IPS-NIHi7 (cell line): ENCODE measurements at regions not wholly inside any gene's neighbourhood (a gene's known extent, or its start where the extent isn't known, plus 50 kb on each side); places are given as distances from the start of the nearest gene placed in this dataset.
A peak's percentile ranks its signal among the peaks of the same experiment; 100 is the strongest.

Source experiments
- DNase-seq: peaks from one replicate; pipeline ENCODE4 v3.0.0; 2012; ENCODE audit warnings: mixed read lengths; ENCODE audit errors: extremely low spot score

- DNase-seq: peak; percentile 60
Observed at GRCh38 chr2:219998107-219998506, 370.7 kb downstream of the SLC4A3 start.

GRCh38 chr2:219998714-219999227, 371.3 kb downstream of the SLC4A3 start:
- peak; percentile 29 for DNase-seq

DNA sequence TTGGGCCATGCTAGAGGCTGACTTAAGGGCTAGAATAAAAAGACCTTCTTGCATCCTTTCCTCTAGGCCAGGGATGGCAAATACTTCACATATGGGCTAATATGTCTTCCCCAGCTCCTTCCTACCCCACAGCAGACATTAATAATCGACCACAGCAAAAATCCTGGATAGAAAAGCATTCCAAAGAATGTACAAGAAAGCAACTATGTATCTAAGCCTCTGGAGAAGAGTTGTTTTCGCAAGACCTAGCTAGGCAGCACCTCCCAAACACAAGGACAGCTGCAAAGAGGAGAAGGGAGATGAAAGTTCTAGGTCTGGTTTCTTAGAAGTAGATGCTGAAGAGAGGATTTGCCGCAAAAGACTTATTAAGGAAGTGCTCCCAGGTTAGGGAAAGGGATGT, 372.6 kb downstream of the SLC4A3 start:
- no peak for DNase-seq

DNA sequence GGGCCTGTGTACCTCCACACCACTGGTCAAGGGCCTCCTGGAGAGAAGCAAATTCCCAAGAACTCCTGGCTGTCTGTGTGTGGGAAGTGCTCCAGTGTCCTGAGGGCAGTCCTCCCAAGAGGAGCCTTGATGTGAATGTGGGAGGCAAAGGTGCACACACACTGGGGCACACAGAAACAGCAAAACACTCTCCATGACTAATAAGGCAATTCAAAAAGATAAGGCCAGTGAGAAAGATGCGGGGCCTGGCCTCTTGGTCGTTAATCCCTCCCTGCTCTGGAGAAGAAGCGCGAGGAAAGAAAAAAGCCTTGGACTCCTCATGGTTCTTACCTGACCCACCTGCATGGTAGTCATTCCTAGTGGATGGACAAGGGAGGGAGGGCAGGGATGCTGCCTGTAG, 373.2 kb downstream of the SLC4A3 start:
- no peak for DNase-seq

DNA sequence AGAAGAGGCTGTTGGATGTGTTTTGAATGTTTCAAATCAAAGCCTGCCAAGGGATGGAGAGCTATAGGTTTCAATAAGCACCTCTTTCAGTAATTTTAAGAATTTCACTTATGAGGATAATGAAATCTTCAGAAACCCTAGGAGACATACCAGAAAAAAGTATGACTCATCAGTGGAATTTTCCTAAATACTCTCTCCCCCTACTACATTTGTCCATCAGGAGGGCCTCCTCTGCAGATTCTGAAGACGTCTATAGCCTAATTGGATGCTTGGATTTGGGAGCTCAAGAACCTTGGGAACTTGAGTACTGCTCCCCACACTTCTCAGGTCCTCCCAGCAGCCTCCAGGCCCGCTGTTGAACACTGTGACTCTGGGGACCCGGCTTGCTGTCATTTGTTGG, 374.3 kb downstream of the SLC4A3 start:
- no peak for DNase-seq

DNA sequence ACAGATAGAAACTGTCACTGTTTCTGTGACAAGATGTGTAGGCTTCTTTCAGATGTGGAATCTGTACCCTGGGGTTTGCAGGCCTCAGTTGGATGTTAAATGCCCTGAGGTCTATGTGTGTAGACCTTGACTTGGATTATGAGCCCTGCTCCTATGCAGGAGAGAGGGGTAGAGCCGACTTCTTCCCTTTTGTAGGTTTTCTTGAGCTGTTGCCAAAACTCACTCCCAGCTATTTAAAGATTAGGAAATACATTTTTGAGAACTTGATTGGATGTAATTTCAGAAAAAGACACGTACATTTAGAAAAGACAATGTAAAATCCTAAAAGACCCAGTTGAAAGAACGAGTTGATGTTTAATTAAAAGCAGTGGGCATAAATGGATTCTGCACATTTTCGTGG, 374.8 kb downstream of the SLC4A3 start:
- DNase-seq: no peak

DNA sequence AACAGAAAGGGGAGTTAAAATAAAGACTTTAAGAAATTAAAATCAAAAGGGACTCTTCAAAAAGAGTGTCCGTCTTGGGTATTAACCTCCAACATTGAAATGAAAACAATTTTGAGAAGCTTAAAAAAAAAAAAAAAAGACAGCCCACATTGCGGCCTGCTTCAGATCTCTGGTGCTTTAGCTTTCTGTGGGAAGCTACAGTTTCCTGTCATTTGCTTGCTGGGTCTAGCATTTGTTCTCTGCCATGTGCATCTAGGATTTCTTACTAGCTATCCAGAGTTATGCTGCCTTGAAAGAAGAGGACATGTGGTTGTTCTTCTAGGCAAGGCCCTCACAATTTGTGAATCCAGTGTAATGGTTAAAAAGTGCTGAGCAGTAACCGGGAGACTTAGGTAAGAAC, 375.3 kb downstream of the SLC4A3 start:
- DNase-seq: no peak

DNA sequence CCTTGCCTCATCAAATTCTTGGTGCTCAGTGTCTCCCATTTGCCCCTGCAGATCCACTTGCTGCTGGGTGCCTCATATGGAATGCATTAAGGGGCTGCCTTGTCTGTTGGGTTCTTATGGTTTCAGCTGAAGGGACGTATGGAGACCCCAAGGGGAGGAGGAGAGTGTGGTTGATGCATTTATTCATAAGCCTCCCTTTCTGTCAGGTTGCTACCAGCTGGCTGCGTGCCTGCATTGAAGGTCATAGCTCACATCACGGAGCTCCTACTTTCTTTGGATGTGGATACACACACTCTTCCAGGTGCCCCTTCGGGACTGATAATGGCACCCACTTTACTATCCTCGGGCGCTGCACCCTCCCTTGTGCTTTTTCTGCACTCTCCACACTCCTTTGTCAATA, 377.9 kb downstream of the SLC4A3 start:
- DNase-seq: no peak

- DNase-seq: no peak
Observed at GRCh38 chr2:220006152-220006621, 378.8 kb downstream of the SLC4A3 start.

DNA sequence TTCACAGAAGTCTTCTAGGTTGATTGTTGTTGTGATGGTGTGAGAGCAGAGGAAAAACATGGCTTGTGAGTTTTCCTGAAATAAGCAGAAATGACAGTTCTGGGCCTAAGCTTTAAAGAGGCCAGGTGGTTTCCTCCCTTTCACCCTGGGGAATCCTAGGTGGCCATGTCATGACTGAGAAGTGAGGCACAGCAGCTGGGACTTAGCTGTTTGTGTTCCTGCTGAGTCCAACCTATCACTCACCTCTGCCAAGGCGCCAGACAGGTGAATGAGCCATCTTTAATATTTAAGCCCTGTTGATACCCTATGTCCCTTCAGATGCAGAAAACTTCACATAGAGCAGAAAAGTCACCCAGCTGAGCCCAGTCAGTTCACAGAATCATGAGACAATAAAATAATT, 384.4 kb downstream of the SLC4A3 start:
- no peak for DNase-seq

GRCh38 chr2:220014961-220015360, 387.5 kb downstream of the SLC4A3 start:
- DNase-seq: no peak

DNA sequence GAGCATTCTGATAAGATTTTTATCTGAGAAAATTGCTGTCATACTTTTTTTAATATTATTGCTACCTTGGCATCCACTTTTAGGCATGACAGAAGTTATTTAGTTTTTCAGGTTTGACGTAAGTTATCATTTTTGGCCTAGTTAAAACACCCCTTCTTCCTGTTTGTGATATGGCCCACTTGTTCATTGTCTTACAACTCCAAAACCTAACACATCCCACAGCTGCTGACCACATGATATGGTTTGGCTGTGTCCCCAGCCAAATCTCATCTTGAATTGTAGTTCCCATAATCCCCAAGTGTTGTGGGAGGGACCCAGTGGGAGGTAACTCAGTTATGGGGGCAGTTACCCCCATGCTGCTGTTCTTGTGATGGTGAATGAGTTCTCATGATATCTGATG, 388.1 kb downstream of the SLC4A3 start:
- DNase-seq: no peak

DNA sequence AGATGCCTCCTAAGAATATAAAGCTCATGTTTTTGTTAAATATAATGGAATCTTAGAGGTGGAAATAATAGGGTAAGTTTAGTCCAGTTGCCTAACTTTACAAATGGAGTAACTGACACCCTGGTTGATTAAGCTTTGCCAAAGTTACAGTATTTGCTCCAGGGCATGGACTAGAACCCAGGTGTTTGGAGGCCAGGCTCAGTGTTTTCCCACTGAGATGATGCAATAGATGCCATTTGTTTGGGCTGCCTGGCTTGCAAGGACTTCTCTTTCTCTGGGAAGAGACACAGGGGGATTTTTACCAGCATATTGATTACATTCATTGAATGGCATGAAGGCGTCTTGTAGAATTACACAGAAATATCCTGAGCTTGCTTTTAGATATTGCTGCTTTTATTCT, 397.8 kb downstream of the SLC4A3 start:
- DNase-seq: no peak

- no peak for DNase-seq
Observed at GRCh38 chr2:220029013-220029412, 401.6 kb downstream of the SLC4A3 start.

- DNase-seq: no peak
Observed at GRCh38 chr2:220033546-220033945, 406.1 kb downstream of the SLC4A3 start.

DNA sequence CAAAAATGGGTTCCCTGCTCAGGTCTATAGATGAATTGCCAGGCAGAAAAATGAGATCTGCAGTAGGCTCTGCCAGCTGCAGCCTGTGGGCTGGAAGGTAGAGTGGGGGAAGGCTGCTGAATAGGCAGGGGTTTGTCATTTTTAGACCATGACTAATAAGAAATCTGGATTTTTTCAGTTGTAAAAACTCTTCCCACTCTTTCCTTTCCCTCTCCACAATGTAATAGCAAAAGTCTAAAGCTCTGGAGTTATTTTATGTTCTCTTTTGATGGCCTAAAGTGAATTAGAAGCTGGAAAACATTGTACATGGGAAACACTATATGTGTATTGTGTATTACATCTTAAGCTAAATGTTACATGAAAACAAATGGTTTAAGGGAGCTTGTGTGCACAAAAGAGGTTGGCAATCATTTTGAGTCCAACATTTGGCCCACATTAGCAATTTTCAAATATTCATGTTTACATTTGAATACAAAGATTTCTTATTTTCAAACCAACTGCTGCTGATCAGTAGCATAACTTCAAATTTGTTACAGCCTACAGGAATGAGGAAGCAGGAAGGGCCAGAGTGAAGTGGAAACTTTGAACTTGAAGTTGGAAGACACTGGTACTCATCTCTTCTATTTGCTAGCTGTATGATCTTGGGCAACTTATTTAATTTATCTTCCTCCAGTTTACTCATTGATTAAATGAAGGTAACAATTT, 407.1 kb downstream of the SLC4A3 start:
- DNase-seq: no peak

DNA sequence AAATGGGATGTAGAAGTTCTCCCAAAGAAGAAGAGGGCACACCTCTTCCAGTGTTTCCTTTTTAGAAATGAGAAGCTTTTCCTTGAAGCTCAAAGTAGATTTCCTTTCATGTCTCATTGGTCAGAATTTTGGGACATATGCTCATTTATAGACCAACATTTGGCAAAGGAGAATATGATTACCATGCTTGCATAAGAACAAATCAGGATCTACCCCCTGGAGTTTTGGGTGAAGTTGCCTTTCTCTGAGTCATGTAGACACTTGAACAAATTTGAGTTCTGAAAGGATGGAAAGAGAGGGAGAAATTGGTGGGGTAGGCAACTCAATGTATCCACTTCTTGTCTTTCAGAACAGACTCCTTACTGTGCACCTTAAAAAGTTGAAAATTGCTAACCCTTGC, 409.0 kb downstream of the SLC4A3 start:
- no peak for DNase-seq

DNA sequence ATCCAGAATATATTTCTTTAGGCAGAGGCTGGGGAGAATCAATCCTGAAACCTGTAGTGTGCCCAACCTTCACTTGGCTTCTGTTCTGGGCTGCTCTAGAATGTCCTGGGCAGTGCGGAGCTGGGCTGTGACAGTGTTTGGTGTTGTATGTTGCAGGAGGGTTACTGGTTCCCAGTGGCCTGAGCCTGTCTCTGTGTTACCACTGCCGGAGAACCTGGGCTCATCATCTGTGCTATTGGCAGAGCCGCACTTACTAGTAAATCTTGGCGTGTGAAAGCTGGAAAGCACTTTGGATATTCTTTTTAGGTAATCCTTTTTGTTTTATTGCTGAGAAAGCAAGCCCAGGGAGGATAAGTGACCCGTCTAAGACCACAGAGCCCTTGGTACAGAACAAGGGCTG, 412.9 kb downstream of the SLC4A3 start:
- no peak for DNase-seq

DNA sequence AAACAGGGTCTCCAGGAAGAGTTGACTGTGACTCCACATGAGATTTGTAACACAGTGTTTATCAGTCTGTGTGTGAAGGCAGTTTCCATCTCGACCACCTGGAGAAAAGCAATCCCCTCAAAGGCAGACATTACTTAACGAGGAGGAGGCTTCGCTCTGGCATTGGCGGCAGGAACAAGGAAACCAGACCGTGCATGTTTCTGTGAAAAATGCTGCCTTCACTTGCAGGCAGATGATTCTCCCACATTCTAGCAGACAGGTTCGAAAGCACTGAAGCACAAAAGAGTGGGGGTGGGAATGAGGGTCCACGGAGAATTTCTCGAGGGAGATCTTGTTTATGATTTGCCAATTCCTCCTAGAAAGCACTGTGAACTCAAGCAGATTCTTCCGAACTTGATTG, 414.0 kb downstream of the SLC4A3 start:
- DNase-seq: no peak

DNA sequence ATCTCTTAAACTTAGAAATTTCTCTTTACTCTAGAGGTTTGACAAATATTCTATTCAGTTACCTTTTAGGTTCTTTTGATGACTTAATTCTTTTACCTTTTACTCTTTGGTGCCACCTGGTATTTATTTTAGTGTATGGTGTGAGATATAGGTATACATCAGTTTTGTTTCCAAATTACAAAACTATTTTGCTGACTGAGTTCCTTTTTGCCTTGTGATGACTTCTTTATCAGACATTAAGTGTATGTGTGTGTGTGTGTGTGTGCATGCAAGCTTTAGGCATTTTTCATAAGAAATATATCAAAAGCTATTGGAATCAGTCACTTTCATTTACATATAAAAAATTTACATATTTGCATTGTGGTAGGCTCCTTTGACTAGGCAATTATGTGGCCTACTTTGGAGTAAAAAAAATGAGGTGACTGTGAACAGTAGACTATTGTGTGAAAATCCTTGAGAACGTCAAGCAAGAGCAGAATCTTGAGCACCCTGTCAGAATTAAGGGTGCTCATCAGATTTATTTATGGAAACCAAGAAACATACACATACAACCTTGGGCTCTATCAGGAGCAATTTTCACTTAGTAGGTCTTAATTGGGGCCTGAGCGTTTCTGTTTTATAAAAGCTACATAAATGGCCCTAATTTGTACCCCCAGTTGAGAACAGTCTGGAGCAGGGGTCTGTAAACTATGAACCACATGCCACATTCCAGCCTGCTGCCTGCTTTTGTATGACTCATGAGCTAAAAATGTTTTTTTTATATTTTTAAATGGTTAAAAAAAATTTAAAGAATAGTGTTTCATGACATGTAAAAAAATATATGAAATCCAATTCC, 415.9 kb downstream of the SLC4A3 start:
- DNase-seq: no peak

DNA sequence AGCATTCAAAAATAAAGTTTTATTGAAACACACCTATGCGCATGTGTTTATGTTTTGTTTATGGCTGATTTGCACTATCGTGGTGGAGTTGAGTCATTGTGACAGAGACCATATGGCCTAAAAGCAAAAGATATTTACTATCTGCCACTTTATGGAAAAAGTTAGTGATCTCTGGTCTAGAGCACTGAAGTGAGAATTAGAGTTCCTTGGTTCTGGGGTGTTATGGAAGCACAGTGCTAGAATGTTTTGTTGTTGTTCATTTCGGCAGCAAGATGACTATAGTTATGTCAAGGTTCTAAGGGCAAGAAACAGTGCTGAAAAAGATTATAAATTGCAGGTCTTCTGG, 416.5 kb downstream of the SLC4A3 start:
- no peak for DNase-seq

GRCh38 chr2:220044383-220044782, 417.0 kb downstream of the SLC4A3 start:
- peak; percentile 51 for DNase-seq

DNA sequence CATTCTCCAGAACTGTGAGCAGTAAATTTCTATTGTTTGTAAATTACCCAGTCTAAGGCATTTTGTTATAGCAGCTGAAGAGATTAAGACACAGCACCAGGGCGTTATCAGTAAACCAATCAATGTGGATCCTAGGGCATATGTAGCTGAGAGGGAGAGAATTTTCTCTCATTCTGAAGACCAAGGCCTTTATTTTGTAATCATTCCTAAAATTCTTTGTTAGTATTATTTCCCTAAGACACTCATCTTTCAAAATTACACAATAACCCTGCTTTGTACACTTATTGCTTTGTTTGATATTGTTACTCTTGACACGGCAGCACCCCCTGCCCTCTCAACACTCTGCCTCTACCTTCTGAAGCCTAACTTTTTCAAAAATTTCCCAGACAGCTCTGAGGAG, 419.1 kb downstream of the SLC4A3 start:
- no peak for DNase-seq
